Progenitor cell of endocrine pancreas (in vitro differentiated cells): ENCODE measurements at regions not wholly inside any gene's neighbourhood (a gene's known extent, or its start where the extent isn't known, plus 50 kb on each side); places are given as distances from the start of the nearest gene placed in this dataset.

ENCODE experiments used
- DNase-seq: peaks from one replicate; pipeline ENCODE4 v3.0.0; 2021; ENCODE audit warnings: low spot score; ENCODE audit not compliant: unreplicated experiment
- H3K27ac Mint-ChIP-seq: 2 replicates; pipeline ENCODE4 v1.8.0; 2021; ENCODE audit warnings: mild to moderate bottlenecking, moderate library complexity, mixed read lengths
- H3K27me3 Mint-ChIP-seq: 2 replicates; pipeline ENCODE4 v1.8.0; 2021; ENCODE audit warnings: mixed read lengths
- H3K36me3 Mint-ChIP-seq: 2 replicates; pipeline ENCODE4 v1.8.0; 2022; ENCODE audit warnings: mixed read lengths; ENCODE audit not compliant: insufficient read depth
- H3K4me1 Mint-ChIP-seq: 2 replicates; pipeline ENCODE4 v1.8.0; 2021; ENCODE audit warnings: low read depth, mixed read lengths
- H3K4me3 Mint-ChIP-seq: 2 replicates; pipeline ENCODE4 v1.8.0; 2021; ENCODE audit warnings: low read depth, mild to moderate bottlenecking, moderate library complexity, mixed read lengths
- H3K9me3 Mint-ChIP-seq: 2 replicates; pipeline ENCODE4 v1.8.0; 2021; ENCODE audit warnings: low read depth, mixed read lengths
- TF ChIP-seq, protein P1 (sequence below): fragments of 200-600 bp; sonication (generic); IDR thresholded peaks from one replicate; pipeline ENCODE4 v1.5.0; 2021; ENCODE audit warnings: antibody characterized with exemption, mild to moderate bottlenecking; ENCODE audit not compliant: unreplicated experiment

DNA sequence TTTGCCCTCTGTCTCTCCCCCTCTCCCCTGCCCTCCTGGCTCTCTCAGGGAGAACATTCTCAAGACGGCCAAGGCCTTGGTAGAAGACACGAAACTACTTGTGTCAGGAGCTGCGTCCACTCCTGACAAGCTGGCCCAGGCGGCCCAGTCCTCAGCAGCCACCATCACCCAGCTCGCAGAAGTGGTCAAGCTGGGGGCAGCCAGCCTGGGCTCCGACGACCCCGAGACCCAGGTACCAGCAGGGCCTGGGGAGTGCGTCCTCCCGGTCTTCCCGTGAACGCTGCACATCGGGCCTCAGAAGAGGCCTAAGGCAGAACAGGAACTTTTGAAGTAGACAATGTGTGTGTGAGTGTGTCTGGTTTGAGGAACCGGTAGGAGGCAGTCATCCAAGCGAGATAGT is 245.4 kb upstream of the TPM1 start:
- Mint-ChIP-seq H3K4me1 (no peaks in the 10 kb centered on the region), H3K27me3 (no peaks in the 10 kb centered on the region), H3K4me3 (no peak overlapping the region), H3K36me3 (peaks cover 2% of the 10 kb centered on the region), H3K9me3 (no peaks in the 10 kb centered on the region), H3K27ac (no peak overlapping the region)
- TF ChIP-seq, protein P1, sequence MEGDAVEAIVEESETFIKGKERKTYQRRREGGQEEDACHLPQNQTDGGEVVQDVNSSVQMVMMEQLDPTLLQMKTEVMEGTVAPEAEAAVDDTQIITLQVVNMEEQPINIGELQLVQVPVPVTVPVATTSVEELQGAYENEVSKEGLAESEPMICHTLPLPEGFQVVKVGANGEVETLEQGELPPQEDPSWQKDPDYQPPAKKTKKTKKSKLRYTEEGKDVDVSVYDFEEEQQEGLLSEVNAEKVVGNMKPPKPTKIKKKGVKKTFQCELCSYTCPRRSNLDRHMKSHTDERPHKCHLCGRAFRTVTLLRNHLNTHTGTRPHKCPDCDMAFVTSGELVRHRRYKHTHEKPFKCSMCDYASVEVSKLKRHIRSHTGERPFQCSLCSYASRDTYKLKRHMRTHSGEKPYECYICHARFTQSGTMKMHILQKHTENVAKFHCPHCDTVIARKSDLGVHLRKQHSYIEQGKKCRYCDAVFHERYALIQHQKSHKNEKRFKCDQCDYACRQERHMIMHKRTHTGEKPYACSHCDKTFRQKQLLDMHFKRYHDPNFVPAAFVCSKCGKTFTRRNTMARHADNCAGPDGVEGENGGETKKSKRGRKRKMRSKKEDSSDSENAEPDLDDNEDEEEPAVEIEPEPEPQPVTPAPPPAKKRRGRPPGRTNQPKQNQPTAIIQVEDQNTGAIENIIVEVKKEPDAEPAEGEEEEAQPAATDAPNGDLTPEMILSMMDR: no peak
- no peak for DNase-seq

DNA sequence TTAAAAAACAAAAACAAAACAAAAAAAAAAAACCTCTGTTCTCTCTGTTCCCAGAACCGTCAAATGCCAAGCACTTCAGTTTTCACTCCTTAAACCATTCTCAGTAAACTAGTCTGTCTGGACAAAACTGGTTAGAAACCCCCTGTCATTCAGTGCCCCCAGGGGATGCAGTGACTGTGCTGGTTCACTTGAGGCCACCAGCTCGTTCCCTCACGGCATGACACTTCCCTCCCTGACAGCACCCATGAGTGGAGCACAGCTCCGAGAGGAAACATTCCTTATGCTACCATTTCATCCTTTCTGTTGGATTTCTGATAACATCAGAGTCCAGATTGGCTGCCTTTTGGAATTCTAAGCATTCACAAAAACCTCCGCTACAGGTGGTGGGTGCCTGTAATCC is 244.0 kb upstream of the TPM1 start:
- H3K27me3 Mint-ChIP-seq: no peaks in the 10 kb centered on the region
- H3K9me3 Mint-ChIP-seq: no peaks in the 10 kb centered on the region
- no peak for DNase-seq
- TF ChIP-seq, protein P1: no peak
- no peaks in the 10 kb centered on the region for H3K4me1 Mint-ChIP-seq
- H3K27ac Mint-ChIP-seq: no peak overlapping the region
- peaks cover 2% of the 10 kb centered on the region for H3K36me3 Mint-ChIP-seq
- H3K4me3 Mint-ChIP-seq: no peak overlapping the region

GRCh38 chr15:62799037-62799436 is 243.5 kb upstream of the TPM1 start:
- TF ChIP-seq, protein P1: no peak
- no peak for DNase-seq
- Mint-ChIP-seq H3K9me3 (no peaks in the 10 kb centered on the region), H3K4me1 (no peaks in the 10 kb centered on the region), H3K36me3 (peaks cover 2% of the 10 kb centered on the region), H3K4me3 (no peak overlapping the region), H3K27ac (no peak overlapping the region), H3K27me3 (no peaks in the 10 kb centered on the region)

DNA sequence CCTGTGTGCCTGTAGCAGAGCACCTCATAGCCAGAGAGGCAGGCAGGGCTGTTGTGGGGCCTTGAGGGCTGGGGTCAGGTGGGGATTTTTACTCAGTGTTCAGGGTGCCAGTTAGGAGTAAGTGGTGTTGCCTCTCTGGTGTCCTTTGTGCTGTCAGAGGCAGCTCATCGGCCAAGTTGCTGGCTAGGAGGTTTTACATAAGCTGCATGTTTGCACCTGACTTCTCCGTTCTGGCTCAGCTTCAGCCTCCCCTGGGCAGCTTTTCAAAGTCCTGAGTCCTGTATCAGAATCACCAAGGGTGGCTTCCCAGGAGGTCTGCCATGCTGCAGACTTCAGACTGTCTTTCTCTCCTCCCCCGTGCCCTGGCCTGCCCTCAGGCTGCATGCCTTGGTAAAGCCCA is 242.6 kb upstream of the TPM1 start:
- no peak for DNase-seq
- Mint-ChIP-seq H3K27me3 (no peaks in the 10 kb centered on the region), H3K4me3 (no peak overlapping the region), H3K4me1 (no peaks in the 10 kb centered on the region), H3K36me3 (peaks cover 2% of the 10 kb centered on the region), H3K27ac (no peak overlapping the region), H3K9me3 (no peaks in the 10 kb centered on the region)
- TF ChIP-seq, protein P1: no peak

DNA sequence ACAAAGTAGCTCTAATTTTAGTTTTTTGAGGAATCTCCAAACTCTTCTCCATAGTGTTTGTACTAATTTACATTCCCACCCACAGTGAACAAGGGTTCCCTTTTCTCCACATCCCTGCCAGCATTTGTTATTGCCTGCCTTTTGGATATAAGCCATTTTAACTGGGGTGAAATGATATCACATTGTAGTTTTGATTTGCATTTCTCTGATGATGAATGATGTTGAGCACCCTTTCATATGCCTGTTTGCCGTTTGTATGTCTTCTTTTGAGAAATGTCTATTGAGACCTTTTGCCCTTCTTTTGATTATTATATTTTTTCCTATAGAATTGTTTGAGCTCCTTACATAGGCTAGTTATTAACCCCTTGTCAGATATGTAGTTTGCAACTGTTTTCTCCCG is 239.9 kb upstream of the TPM1 start:
- no peak for DNase-seq
- TF ChIP-seq, protein P1: no peak
- no peaks in the 10 kb centered on the region for H3K9me3 Mint-ChIP-seq
- no peaks in the 10 kb centered on the region for H3K4me1 Mint-ChIP-seq
- H3K4me3 Mint-ChIP-seq: no peak overlapping the region
- no peak overlapping the region for H3K27ac Mint-ChIP-seq
- peaks cover 3% of the 10 kb centered on the region for H3K36me3 Mint-ChIP-seq
- H3K27me3 Mint-ChIP-seq: no peaks in the 10 kb centered on the region
